ENCODE measurements at regions not wholly inside any gene's neighbourhood (a gene's known extent, or its start where the extent isn't known, plus 50 kb on each side); places are given as distances from the start of the nearest gene placed in this dataset.
A peak's percentile ranks its signal among the peaks of the same experiment; 100 is the strongest.

DNA sequence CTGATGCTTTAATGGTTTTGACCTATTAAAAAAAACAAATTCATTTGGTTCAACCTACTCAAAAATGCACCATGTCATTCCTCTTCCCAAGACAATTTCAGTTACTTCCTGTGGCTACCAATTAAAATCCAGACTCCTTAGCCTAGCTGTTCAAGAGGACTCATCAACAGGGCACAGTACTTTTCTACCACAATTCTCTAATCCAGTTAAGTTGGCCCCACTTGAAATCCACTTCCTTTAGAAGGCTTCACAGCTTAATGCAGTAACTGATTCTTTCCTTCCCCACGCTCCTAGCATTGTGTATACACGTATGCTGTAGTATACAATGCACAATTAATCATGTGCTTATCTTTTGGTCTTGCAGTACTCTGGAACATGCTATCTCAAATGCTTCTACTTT lies 129.8 kb downstream of the UGT8 start:
- DNase-seq: no peak

DNA sequence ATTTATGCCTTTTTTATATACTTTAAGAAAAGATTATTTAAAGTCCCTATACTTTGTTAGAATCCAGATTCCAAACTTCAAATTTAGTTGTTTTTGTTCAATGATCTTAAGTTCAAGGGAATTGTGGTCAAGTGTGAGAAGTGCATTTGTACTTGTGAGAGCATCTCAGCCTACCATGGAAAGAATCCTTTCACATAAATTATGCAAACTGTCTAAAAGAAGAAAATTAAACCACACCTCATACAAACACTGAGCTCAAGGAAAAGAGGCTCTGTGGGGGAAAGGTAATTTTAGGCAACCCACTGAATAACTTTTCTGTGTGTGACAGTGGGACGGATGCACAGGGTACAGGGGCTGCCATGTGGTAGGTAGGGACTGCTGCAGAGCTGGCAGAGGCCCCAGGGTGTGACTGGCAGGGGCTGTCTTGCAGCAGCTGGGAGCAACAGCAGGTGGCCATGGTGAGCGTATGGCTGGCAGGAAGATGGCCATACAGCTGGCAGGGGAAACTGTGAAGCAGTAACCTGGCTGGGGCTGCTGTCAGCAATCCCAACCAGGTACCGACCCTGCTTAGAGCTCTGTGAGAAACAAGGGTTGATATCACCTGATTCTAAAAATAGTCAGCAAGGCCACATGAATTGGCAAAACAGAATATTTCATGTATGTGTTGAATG lies 130.6 kb downstream of the UGT8 start:
- peak in 2 of 3 donors; percentile 10 to 28 for DNase-seq

DNA sequence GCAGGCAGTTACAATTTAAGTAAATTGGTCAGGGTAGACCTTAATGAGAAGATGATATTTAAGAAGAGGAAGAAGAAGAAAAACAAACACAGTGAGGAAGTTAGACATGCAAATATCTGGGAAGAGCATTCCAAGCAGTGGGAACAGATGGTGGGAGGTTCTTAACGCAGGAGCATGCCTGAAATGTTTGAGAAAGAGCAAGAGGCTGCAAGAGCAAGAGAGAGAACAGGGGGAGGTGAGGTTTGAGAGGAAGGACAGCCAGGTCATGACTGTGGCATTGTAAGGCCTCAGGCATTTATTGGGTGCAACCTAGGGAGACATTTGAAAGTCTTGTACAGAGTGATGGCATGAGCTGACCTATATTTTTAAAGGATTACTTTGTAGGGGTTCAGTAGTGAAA lies 136.0 kb downstream of the UGT8 start:
- no peak for DNase-seq

DNA sequence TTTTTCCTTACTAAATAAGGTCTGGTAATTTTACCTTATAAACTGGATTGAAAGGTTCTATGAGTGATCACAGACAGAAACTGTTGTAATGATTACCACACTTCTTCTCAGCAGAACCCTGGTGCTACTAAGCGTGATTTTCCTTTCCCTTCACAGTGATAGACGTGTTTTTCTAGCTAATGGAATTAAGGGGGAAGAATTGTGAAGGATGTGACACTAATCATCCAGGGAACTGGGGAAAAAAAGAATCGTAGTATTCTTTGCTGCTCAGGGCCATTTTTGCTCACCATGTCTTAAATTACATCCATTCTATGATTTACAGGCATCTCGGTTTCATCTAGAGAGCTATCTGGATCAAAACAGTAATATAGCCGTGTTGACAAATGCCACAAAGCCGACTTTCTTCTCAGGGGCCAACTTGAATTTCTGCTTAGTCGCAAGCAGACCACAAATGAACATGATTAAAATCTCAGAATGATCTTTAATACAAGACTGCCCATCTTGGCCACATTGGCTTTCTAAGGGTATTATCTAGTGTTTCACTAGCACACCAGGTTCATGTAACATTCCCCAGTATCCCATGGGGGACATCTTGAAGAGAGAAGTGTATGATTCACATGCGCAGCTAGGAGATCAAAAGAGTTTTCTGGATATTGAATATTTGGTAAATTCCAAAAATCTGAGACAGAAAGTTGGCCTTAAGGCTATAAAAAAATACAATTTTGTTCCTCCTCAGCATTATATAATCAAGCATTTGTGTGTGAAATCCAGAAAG lies 154.0 kb downstream of the UGT8 start:
- DNase-seq: peak in 2 of 3 donors; percentile 1 to 18

DNA sequence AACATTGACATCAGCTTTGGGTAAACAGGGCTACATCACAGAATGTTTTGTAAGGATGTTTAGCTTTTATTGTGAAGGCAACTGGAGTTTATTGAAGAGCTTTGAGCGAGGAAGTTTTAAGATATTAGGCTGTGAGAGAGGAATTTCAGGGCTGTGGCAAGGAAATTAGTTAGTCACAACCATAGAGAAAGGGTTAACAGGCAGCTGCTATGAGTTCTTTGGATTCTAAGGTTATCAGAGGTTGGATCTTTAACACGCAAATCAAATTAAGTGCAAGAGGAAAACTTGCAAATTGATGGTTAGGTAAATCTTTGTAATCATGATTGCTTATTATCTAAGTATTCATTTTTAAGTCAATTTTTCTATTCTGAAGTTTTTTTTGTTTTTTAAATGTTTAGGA lies 156.0 kb downstream of the UGT8 start:
- no peak for DNase-seq

DNA sequence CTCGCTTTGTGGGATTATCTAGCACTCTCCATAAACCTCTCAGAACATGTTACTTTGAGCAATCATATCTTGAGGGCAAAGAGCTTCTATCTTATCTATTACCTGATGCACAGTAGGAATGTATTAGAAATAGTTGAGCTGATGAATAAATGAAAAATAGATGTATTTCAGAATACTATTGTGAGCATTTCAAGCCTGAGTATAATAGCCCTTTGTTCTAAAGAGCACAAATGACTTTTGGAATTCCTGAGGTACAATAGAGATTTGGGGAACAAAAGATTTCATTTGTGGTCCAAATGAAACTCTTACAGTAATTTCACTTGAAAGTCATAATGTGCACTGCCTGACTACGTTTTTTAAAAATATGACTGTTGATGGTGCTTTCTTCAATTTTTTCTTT lies 159.5 kb downstream of the UGT8 start:
- DNase-seq: no peak

DNA sequence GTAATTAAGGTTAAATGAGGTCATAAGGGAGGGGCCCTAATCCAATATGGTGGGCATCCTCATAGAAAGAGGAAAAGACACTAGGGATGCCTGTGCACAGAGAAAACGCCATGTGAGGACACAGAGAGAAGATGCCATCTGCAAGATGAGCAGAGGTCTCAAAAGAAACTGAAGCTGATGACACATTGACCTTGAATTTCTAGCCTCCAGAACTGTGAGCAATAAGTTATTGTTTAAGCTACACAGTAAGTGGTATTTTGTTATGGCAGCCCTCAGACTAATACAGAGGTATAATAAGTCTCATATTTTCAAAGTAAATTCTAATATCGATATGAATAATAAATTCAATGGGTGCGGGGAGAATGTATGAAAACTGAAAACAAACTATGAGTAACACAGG lies 169.9 kb downstream of the UGT8 start:
- no peak for DNase-seq

DNA sequence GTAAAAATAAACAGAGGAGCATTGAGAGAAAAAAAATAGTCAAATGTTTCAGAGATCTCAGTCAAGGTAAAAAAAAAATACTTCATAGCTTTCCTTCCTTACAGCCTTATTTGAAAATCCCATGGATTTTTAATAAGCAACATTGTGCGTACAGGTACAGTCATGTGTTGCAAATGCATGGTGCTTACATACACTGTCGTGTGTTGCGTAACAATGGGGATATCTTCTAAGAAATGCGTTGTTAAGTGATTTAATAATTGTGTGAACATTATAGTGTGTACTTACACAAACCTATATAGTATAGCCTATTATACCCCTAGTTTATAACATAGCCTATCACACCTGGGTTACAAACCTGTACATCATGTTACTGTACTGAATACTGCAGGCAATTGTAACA lies 172.0 kb downstream of the UGT8 start:
- DNase-seq: no peak

DNA sequence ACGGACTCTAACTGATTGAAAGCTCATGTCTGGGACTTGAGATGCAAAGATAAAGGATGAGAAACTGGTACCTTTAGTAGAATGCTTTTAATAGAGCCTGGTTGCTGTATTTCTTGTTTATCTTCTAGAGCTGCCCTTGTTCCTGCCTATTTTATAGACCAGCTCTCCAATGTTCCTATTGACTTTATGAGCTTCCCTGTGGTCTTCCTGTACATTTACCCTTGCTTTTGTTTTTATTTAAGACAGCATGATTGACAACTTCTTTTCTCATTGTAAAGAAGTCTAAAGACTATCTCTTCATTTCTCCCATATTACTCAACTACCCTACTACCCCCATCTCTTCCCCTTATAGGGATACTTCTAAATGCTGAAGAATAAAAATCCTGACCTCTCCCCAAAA lies 174.7 kb downstream of the UGT8 start:
- DNase-seq: no peak
